Spleen (tissue), 7 donors: ENCODE measurements at regions not wholly inside any gene's neighbourhood (a gene's known extent, or its start where the extent isn't known, plus 50 kb on each side); places are given as distances from the start of the nearest gene placed in this dataset.

Experiments used
- POLR2A ChIP-seq, 3 donors: fragments of 450-650 bp; IDR thresholded peaks; one replicate each; pipeline ENCODE4 v1.5.1; 2017; ENCODE audit warnings: antibody characterized with exemption in 3 of 3, mild to moderate bottlenecking in 1 of 3
- POLR2AphosphoS5 ChIP-seq, 3 donors: sonication (generic); formaldehyde crosslinking; IDR thresholded peaks; one replicate each; pipeline ENCODE4 v1.5.1; 2017; ENCODE audit warnings: antibody characterized with exemption in 3 of 3
- TF ChIP-seq, protein P1 (sequence below), 11 experiments: fragments of 200-600 bp in 7 of 11; fragments of 450-650 bp in 4 of 11; sonication (generic) in 4 of 11; IDR thresholded peaks in 8 of 11; conservative IDR thresholded peaks in 3 of 11; 1 replicate in 7 of 11; 2 replicates in 4 of 11; pipeline versions ENCODE4 v1.4.0 to v1.8.0; 2016 to 2021; ENCODE audit warnings: antibody characterized with exemption in 11 of 11, inconsistent platforms in 4 of 11, mild to moderate bottlenecking in 1 of 11
- donor health status: DM: no; HTN: no; CAD: no; lungs with moderate emphysema.
- donor health status: DM: no; HTN: no; CAD: no.
- donor health status: DM: no; HTN: no; CAD: no.

DNA sequence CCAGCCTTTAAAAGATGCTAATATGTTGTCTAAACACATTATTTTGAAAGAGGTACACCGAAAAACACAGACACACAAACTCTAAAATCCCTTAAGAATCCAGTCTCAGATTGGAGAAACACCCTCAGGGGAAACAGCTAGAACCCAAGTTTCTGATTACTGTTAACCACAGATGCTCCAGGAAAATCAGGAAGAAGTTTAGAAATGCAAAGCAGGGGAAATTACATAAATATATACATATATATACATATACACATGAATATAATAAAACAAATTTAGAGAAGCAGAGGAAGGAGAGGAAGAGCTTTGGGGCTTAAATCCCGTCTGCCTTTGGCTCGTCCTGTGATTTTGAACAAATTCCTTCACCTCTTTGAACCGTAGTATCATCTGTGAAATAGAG, 73.2 kb upstream of the KLF4 start:
- TF ChIP-seq, protein P1, sequence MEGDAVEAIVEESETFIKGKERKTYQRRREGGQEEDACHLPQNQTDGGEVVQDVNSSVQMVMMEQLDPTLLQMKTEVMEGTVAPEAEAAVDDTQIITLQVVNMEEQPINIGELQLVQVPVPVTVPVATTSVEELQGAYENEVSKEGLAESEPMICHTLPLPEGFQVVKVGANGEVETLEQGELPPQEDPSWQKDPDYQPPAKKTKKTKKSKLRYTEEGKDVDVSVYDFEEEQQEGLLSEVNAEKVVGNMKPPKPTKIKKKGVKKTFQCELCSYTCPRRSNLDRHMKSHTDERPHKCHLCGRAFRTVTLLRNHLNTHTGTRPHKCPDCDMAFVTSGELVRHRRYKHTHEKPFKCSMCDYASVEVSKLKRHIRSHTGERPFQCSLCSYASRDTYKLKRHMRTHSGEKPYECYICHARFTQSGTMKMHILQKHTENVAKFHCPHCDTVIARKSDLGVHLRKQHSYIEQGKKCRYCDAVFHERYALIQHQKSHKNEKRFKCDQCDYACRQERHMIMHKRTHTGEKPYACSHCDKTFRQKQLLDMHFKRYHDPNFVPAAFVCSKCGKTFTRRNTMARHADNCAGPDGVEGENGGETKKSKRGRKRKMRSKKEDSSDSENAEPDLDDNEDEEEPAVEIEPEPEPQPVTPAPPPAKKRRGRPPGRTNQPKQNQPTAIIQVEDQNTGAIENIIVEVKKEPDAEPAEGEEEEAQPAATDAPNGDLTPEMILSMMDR (IDR thresholded peaks at IDR 0.05 in 8 of 11, conservative IDR thresholded peaks at IDR 0.05 in 3 of 11): no peak
- TF ChIP-seq POLR2A (IDR thresholded peaks at IDR 0.05): no peak
- no peak for TF ChIP-seq POLR2AphosphoS5 (IDR thresholded peaks at IDR 0.05)
